NOMO-1 treated with DMSO at 0.1 percent for 48 hours (cell line): ENCODE measurements at regions not wholly inside any gene's neighbourhood (a gene's known extent, or its start where the extent isn't known, plus 50 kb on each side); places are given as distances from the start of the nearest gene placed in this dataset.

Experiments used
- DNase-seq: peaks from one replicate; lab custom pipeline; 2025; ENCODE audit not compliant: unreplicated experiment; lab: John Stamatoyannopoulos, UW

GRCh38 chr6:167672738-167673137 lies 154.0 kb upstream of the AFDN start:
- no peak for DNase-seq

- no peak for DNase-seq
Observed at GRCh38 chr6:167673946-167674345, 152.8 kb upstream of the AFDN start.

- DNase-seq: no peak
Observed at GRCh38 chr6:167674486-167674885, 152.2 kb upstream of the AFDN start.

- DNase-seq: no peak
Observed at GRCh38 chr6:167676000-167676665, 150.6 kb upstream of the AFDN start.

GRCh38 chr6:167676666-167677421 lies 149.9 kb upstream of the AFDN start:
- DNase-seq: no peak

GRCh38 chr6:167677422-167677789 lies 149.3 kb upstream of the AFDN start:
- DNase-seq: no peak

GRCh38 chr6:167678102-167679101 lies 148.3 kb upstream of the AFDN start:
- no peak for DNase-seq

GRCh38 chr6:167679122-167679736 lies 147.5 kb upstream of the AFDN start:
- no peak for DNase-seq

GRCh38 chr6:167679790-167680604 lies 146.7 kb upstream of the AFDN start:
- DNase-seq: no peak

GRCh38 chr6:167680605-167681149 lies 146.0 kb upstream of the AFDN start:
- no peak for DNase-seq

GRCh38 chr6:167682125-167682524 lies 144.6 kb upstream of the AFDN start:
- DNase-seq: no peak

GRCh38 chr6:167682546-167683027 lies 144.1 kb upstream of the AFDN start:
- no peak for DNase-seq

- no peak for DNase-seq
Observed at GRCh38 chr6:167683028-167683862, 143.5 kb upstream of the AFDN start.

GRCh38 chr6:167684276-167685104 lies 142.2 kb upstream of the AFDN start:
- no peak for DNase-seq

GRCh38 chr6:167685654-167686053 lies 141.1 kb upstream of the AFDN start:
- DNase-seq: no peak

GRCh38 chr6:167686204-167686893 lies 140.4 kb upstream of the AFDN start:
- no peak for DNase-seq

- no peak for DNase-seq
Observed at GRCh38 chr6:167687116-167687725, 139.5 kb upstream of the AFDN start.
